SK-N-MC (cell line): ENCODE measurements at regions not wholly inside any gene's neighbourhood (a gene's known extent, or its start where the extent isn't known, plus 50 kb on each side); places are given as distances from the start of the nearest gene placed in this dataset.

Experiments
- DNase-seq: peaks from one replicate; pipeline ENCODE4 v3.0.0-alpha.2; 2011; ENCODE audit warnings: low read depth, low spot score
- H3K27ac ChIP-seq: fragments of 200-600 bp; sonication (generic); 2 replicates; pipeline ENCODE4 v1.5.1; 2016; ENCODE audit warnings: mixed run types
- H3K36me3 ChIP-seq: fragments of 200-600 bp; sonication (generic); 2 replicates; pipeline ENCODE4 v1.6.1; 2017; ENCODE audit warnings: antibody characterized with exemption, low read length, mixed read lengths; ENCODE audit not compliant: insufficient read depth
- H3K4me3 ChIP-seq: fragments of 200-600 bp; sonication (generic); 2 replicates; pipeline ENCODE4 v1.5.1; 2016
- H3K9ac ChIP-seq: fragments of 200-600 bp; sonication (generic); 2 replicates; pipeline ENCODE4 v1.8.0; 2017; ENCODE audit warnings: mixed run types, mixed read lengths; ENCODE audit not compliant: insufficient read length
- H3K9me3 ChIP-seq: fragments of 200-600 bp; sonication (generic); 2 replicates; pipeline ENCODE4 v1.6.1; 2017; ENCODE audit warnings: low read depth, mild to moderate bottlenecking, antibody characterized with exemption, low read length, moderate library complexity, mixed read lengths
- EZH2 ChIP-seq: fragments of 200-600 bp; sonication (generic); IDR thresholded peaks from one replicate; pipeline ENCODE4 v1.6.1; 2017; ENCODE audit warnings: antibody characterized with exemption
- FOXP2 ChIP-seq: optimal IDR thresholded peaks from 2 replicates; pipeline ENCODE3; 2011; ENCODE audit warnings: mild to moderate bottlenecking, moderate library complexity; ENCODE audit not compliant: insufficient read depth; ENCODE audit errors: extremely low read length, control extremely low read depth
- POLR2AphosphoS5 ChIP-seq: IDR thresholded peaks from 2 replicates; pipeline ENCODE4 v1.6.1; 2012; ENCODE audit warnings: mild to moderate bottlenecking, low read depth, low read length, borderline replicate concordance

- H3K4me3 ChIP-seq: no peak overlapping the region
- TF ChIP-seq EZH2: no peak
- TF ChIP-seq POLR2AphosphoS5: no peak
- TF ChIP-seq FOXP2: no peak
- H3K9me3 ChIP-seq: no peaks in the 10 kb centered on the region
- no peak overlapping the region for H3K27ac ChIP-seq
- DNase-seq: no peak
- H3K9ac ChIP-seq: no peak overlapping the region
- no peaks in the 10 kb centered on the region for H3K36me3 ChIP-seq
These were observed 868.2 kb downstream of the C12orf50 start for GRCh38 chr12:87160848-87161601.

GRCh38 chr12:87157791-87158190 lies 871.4 kb downstream of the C12orf50 start:
- no peak for DNase-seq
- Histone ChIP-seq H3K36me3 (no peaks in the 10 kb centered on the region), H3K9ac (no peak overlapping the region), H3K27ac (no peak overlapping the region), H3K9me3 (no peaks in the 10 kb centered on the region), H3K4me3 (no peak overlapping the region)
- TF ChIP-seq EZH2 (no peak), FOXP2 (no peak), POLR2AphosphoS5 (no peak)

GRCh38 chr12:87155621-87156020 lies 873.6 kb downstream of the C12orf50 start:
- Histone ChIP-seq H3K36me3 (no peaks in the 10 kb centered on the region), H3K9me3 (no peaks in the 10 kb centered on the region), H3K4me3 (no peak overlapping the region), H3K27ac (no peak overlapping the region), H3K9ac (no peak overlapping the region)
- no peak for DNase-seq
- no peak for TF ChIP-seq FOXP2
- TF ChIP-seq POLR2AphosphoS5: no peak
- TF ChIP-seq EZH2: no peak

GRCh38 chr12:87152841-87153528 lies 876.2 kb downstream of the C12orf50 start:
- no peak overlapping the region for H3K9ac ChIP-seq
- H3K36me3 ChIP-seq: no peaks in the 10 kb centered on the region
- H3K27ac ChIP-seq: no peak overlapping the region
- no peaks in the 10 kb centered on the region for H3K9me3 ChIP-seq
- TF ChIP-seq POLR2AphosphoS5 (no peak), EZH2 (no peak), FOXP2 (no peak)
- no peak overlapping the region for H3K4me3 ChIP-seq
- DNase-seq: no peak

- no peak overlapping the region for H3K9ac ChIP-seq
- H3K27ac ChIP-seq: no peak overlapping the region
- H3K36me3 ChIP-seq: no peaks in the 10 kb centered on the region
- TF ChIP-seq FOXP2 (no peak), POLR2AphosphoS5 (no peak), EZH2 (no peak)
- DNase-seq: no peak
- H3K9me3 ChIP-seq: no peaks in the 10 kb centered on the region
- no peak overlapping the region for H3K4me3 ChIP-seq
These were observed 877.1 kb downstream of the C12orf50 start for GRCh38 chr12:87152075-87152474.

- DNase-seq: no peak
- H3K36me3 ChIP-seq: no peaks in the 10 kb centered on the region
- H3K9me3 ChIP-seq: no peaks in the 10 kb centered on the region
- no peak overlapping the region for H3K27ac ChIP-seq
- no peak for TF ChIP-seq EZH2
- TF ChIP-seq POLR2AphosphoS5: no peak
- TF ChIP-seq FOXP2: no peak
- H3K4me3 ChIP-seq: no peak overlapping the region
- no peak overlapping the region for H3K9ac ChIP-seq
These were observed 878.1 kb downstream of the C12orf50 start for GRCh38 chr12:87150969-87151662.

- TF ChIP-seq POLR2AphosphoS5: no peak
- TF ChIP-seq FOXP2: no peak
- no peak for TF ChIP-seq EZH2
- H3K27ac ChIP-seq: no peak overlapping the region
- no peaks in the 10 kb centered on the region for H3K36me3 ChIP-seq
- DNase-seq: no peak
- no peaks in the 10 kb centered on the region for H3K9me3 ChIP-seq
- H3K9ac ChIP-seq: no peak overlapping the region
- H3K4me3 ChIP-seq: no peak overlapping the region
These were observed 886.2 kb upstream of the MGAT4C start for GRCh38 chr12:87142342-87142741.

GRCh38 chr12:87141091-87141490 lies 884.9 kb upstream of the MGAT4C start:
- no peaks in the 10 kb centered on the region for H3K36me3 ChIP-seq

More at GRCh38 chr12:87141091-87141490, 884.9 kb upstream of the MGAT4C start:
- no peak for TF ChIP-seq EZH2
- TF ChIP-seq FOXP2: no peak
- TF ChIP-seq POLR2AphosphoS5: no peak
- H3K27ac ChIP-seq: no peak overlapping the region
- DNase-seq: no peak
- H3K9me3 ChIP-seq: no peaks in the 10 kb centered on the region
- no peak overlapping the region for H3K9ac ChIP-seq
- H3K4me3 ChIP-seq: no peak overlapping the region
